AG04450 (cell line): ENCODE measurements at regions not wholly inside any gene's neighbourhood (a gene's known extent, or its start where the extent isn't known, plus 50 kb on each side); places are given as distances from the start of the nearest gene placed in this dataset.

Source experiments
- CTCF ChIA-PET: fragments of 300-600, 350-600 bp; formaldehyde crosslinking; extraction: SDS; loops from one replicate; lab custom pipeline; 2022; ENCODE audit warnings: antibody characterized with exemption, inconsistent platforms; lab: Charles Lee
- POLR2A ChIA-PET: fragments of 350-600 bp; formaldehyde crosslinking; extraction: SDS; loops from one replicate; lab custom pipeline; 2021; ENCODE audit warnings: antibody characterized with exemption, inconsistent platforms; lab: Yijun Ruan, JAX
- DNase-seq: peaks from one replicate; pipeline ENCODE4 v3.0.0-alpha.2; 2011; ENCODE audit warnings: low read depth, low spot score
- H3K27ac ChIP-seq: one replicate; pipeline ENCODE4 v1.5.1; 2012; ENCODE audit warnings: low read depth, low read length, control low read depth
- H3K27me3 ChIP-seq: one replicate; pipeline ENCODE4 v1.6.0; 2012; ENCODE audit warnings: low read length; ENCODE audit not compliant: control insufficient read depth, insufficient read depth
- H3K4me3 ChIP-seq: 2 replicates; pipeline ENCODE4 v1.5.1; 2011; ENCODE audit warnings: mild to moderate bottlenecking, low read depth, low read length, control low read depth
- H3K9me3 ChIP-seq: 2 replicates; pipeline ENCODE4 v1.5.1; 2012; ENCODE audit warnings: low read length; ENCODE audit not compliant: control insufficient read depth, insufficient read depth
- TF ChIP-seq, protein P1 (sequence below): IDR thresholded peaks from 2 replicates; pipeline ENCODE4 v1.5.1; 2011; ENCODE audit warnings: low read depth, low read length, control low read depth, inconsistent platforms

- no peaks in the 10 kb centered on the region for H3K9me3 ChIP-seq
- H3K27me3 ChIP-seq = no peaks in the 10 kb centered on the region
- ChIA-PET CTCF (no interaction called here), POLR2A (no interaction called here)
- no peak for DNase-seq
- no peak overlapping the region for H3K27ac ChIP-seq
- TF ChIP-seq, protein P1, sequence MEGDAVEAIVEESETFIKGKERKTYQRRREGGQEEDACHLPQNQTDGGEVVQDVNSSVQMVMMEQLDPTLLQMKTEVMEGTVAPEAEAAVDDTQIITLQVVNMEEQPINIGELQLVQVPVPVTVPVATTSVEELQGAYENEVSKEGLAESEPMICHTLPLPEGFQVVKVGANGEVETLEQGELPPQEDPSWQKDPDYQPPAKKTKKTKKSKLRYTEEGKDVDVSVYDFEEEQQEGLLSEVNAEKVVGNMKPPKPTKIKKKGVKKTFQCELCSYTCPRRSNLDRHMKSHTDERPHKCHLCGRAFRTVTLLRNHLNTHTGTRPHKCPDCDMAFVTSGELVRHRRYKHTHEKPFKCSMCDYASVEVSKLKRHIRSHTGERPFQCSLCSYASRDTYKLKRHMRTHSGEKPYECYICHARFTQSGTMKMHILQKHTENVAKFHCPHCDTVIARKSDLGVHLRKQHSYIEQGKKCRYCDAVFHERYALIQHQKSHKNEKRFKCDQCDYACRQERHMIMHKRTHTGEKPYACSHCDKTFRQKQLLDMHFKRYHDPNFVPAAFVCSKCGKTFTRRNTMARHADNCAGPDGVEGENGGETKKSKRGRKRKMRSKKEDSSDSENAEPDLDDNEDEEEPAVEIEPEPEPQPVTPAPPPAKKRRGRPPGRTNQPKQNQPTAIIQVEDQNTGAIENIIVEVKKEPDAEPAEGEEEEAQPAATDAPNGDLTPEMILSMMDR = no peak
- H3K4me3 ChIP-seq = no peak overlapping the region
Measured at GRCh38 chr12:114767906-114768722, 84.1 kb upstream of the TBX3 start.

DNA sequence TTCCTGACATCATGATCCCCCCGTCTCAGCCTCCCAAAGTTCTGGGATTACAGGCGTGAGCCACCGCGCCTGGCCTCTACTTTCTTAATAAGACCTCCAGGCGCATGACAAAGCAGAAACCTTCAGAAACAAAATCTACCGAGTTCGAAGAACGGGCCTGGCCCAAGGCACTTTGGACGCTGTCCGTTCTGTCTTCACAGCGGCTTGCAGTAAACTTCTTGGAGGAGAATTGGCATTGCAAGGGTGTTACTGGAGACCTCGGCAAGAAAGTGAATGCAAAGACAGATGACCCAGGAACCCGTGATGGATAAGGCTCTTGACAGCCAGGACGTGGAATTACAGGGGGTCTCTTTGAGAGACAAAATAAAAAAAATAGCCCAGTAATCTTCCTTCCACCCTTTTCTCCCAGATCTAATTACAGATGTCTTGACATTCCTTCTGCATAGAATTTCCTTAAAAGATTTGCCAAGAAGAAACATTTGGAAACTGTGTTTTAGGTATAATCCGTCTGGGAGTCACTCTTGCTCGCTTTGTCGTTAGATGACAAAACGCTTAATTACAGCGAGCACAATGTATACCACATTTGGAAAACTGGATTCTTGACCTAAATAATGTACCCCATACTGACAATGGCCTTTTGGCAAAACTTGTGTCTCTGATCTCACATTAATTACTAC lies 83.2 kb upstream of the TBX3 start:
- TF ChIP-seq, protein P1 = no peak
- ChIA-PET POLR2A (no interaction called here), CTCF (no interaction called here)
- no peaks in the 10 kb centered on the region for H3K9me3 ChIP-seq
- no peak overlapping the region for H3K4me3 ChIP-seq
- no peak for DNase-seq
- H3K27me3 ChIP-seq = no peaks in the 10 kb centered on the region
- no peak overlapping the region for H3K27ac ChIP-seq

- Histone ChIP-seq H3K27ac (no peak overlapping the region), H3K9me3 (no peaks in the 10 kb centered on the region), H3K27me3 (no peaks in the 10 kb centered on the region), H3K4me3 (no peak overlapping the region)
- POLR2A ChIA-PET = no interaction called here
- CTCF ChIA-PET = no interaction called here
- TF ChIP-seq, protein P1 = no peak
- no peak for DNase-seq
Measured at GRCh38 chr12:114765960-114766691, 82.2 kb upstream of the TBX3 start.

DNA sequence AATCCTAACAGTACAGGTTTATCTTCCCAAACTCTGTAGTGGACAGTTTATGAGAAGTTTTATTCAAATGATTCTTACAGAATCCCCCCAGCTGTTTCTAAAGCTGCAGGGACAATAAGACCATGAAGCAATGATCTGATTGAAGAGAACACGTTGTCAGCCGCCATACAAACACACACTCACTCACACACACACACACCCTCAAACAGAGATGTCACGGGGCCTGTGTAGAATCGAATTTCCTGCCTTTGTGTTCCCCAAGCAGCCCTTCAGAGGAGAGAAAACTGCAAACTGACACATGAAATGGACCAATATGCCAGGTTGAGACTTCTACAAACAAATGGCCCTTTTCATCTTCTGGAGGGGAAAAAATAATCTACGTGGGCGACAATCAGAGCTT lies 80.5 kb upstream of the TBX3 start:
- Histone ChIP-seq H3K4me3 (no peak overlapping the region), H3K27me3 (no peaks in the 10 kb centered on the region), H3K9me3 (no peaks in the 10 kb centered on the region), H3K27ac (no peak overlapping the region)
- ChIA-PET CTCF (no interaction called here), POLR2A (no interaction called here)
- TF ChIP-seq, protein P1 = no peak
- no peak for DNase-seq
